ENCODE measurements at regions not wholly inside any gene's neighbourhood (a gene's known extent, or its start where the extent isn't known, plus 50 kb on each side); places are given as distances from the start of the nearest gene placed in this dataset.
"Not testable (repeated sequence)": the region's sequence is repeated elsewhere in the genome, so short reads cannot be mapped to it uniquely, and the experiment has no call there.

DNA sequence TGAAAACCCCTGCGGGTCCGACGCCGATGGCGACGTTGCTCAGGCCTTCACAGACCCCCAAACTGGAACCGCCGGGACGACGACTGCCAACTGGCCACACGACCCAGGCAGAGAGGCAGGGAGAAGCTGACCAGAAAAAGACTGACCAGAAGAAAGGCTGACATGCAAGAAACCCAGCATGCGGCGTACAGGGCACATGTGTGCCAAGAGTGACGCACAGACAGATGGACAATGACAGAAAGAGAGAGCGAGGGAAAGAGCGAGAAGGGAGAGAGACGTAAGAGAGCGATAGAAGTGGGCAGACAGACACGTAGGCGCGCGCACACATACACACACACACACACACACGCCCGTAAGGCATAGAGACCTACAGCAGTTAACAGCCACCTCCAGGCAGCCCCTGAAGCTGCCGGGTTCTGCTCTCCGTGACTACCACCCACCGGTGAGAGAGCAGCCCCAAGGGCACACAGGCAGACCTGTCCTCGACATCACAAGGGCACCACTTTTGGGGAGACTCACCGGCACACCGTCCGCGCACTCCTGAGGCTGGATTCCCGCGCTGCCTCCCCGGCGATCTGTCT lies 67.2 kb upstream of the ZNF527 start:
- no peak for DNase-seq

GRCh38 chr19:37304190-37304883 lies 66.6 kb upstream of the ZNF527 start:
- no peak for DNase-seq

DNA sequence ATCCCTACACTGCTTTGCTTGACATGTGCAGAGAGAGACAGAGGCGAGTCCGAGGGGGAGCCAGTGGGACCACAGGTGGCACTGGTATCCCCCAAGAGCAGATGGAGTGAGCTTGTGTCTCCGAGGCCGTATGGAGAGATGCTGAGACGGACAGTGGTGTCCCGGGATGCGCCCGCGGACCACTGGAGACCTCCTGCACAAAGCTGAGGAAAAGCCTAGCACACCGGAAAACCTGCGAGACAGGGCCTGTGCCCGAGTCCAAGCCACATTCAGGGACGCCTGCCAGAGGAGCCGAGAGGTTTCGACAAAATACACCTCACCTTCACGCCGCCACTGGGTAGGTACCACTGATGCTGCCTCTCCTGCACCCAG lies 66.0 kb upstream of the ZNF527 start:
- DNase-seq: no peak

DNA sequence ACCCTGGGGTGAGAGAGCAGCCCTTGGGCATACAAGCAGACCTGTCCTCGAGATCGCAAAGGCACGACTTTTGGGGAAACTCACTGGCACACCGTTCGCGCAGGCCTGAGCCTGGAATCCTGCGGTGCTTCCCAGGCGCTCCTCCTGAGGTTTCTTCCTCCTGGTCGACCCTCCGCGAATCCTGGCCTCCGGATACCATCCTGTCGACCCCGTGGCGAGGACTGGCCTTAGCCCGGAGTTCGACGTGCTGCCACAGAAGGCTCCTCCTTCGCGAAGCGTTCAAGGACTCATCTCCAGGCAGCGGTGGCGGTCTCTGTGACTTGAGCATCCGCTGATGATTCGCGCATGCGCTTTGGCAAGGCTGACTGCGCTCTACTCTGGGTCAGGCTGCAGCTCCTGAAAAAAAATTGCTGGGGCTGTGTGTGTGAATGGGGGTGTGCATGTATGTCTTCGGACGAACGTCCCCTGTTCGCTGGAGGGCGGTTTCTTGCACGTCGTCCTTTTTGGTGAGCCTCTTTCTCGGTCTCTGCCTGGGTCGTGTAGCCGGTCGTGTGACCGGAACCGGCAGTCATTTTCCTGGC lies 64.4 kb upstream of the ZNF527 start:
- DNase-seq: no peak

- no peak for DNase-seq
Measured at GRCh38 chr19:37309834-37310575, 60.9 kb upstream of the ZNF527 start.

DNA sequence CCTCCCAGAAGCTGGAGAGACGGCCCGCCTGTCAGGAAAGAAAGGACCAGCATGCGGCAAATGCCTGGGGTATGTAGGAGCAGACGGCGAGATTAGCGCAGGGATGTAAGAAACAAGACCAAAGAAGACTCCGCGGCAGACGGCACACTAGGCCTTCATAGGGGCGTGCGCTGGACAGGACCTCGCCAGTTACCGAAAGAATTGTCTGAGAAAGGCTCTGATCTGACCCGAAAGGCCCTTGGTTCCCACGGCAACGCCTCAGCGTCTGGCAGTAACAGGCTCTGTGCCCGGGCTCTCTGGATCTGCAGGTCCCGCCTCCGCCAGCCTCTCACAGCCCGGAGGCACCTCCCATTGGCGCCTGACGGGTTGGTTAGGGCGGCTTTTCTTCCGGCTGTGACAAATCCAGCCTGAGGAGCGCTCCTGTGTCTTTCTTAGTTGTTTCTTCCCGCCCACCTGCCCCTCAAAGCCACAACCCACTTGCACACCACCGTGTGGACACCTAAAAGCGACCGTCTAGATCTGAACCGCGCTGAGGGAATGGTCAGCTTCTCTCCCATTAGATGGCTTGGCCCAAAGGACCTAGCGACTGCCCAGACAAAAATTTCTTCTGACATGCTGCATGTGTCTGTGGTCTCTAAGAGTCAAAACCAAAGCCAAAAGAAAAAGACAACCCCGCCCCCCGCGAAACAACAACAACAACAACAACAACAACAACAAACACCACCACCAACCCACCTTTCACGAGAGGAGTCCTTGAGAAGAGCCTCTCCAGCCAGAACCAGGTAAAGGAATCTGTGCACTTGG lies 58.2 kb upstream of the ZNF527 start:
- peak; percentile 24 for DNase-seq

DNA sequence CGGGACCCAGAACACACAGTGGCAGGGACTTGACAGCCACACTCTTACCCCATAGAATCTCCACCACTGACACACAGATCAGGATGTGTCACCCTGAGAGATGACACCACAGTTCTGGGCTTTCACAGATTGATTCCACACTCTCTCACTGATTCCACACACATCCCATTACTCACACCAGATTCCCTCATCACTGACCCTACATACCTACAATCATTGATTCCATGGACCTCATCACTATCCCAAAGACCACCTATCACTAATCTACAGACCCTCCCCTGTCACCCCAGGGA lies 57.6 kb upstream of the ZNF527 start:
- no peak for DNase-seq

- DNase-seq: peak; percentile 99
Measured at GRCh38 chr19:37317403-37318209, 53.3 kb upstream of the ZNF527 start.

DNA sequence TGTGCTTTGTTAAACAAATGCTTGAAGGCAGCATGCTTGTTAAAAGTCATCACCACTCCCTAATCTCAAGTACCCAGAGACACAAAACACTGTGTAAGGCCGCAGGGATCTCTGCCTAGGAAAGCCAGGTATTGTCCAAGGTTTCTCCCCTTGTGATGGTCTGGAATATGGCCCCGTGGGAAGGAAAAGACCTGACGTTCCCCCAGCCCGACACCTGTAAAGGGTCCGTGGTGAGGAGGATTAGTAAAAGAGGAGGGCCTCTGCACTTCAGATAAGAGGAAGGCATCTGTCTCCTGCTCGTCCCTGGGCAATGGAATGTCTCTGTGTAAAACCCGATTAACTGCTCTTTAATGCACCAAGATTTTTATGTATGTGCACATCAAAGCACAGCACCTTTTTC lies 49.9 kb upstream of the ZNF527 start:
- DNase-seq: not testable (repeated sequence)
